ENCODE measurements at regions not wholly inside any gene's neighbourhood (a gene's known extent, or its start where the extent isn't known, plus 50 kb on each side); places are given as distances from the start of the nearest gene placed in this dataset.

GRCh38 chr5:39629946-39630345 is 205.2 kb upstream of the DAB2 start:
- TF ChIP-seq CTCF (IDR thresholded peaks at IDR 0.05) = no peak
- no peak overlapping the region for H3K4me3 ChIP-seq
- H3K27ac ChIP-seq = no peak overlapping the region
- DNase-seq (ENCODE audit: low spot score) = no peak

GRCh38 chr5:39628348-39628747 is 203.6 kb upstream of the DAB2 start:
- no peak for DNase-seq (ENCODE audit: low spot score)
- no peak for TF ChIP-seq CTCF (IDR thresholded peaks at IDR 0.05)
- no peak overlapping the region for H3K4me3 ChIP-seq
- H3K27ac ChIP-seq = no peak overlapping the region

- no peak overlapping the region for H3K4me3 ChIP-seq
- H3K27ac ChIP-seq = no peak overlapping the region
- no peak for TF ChIP-seq CTCF (IDR thresholded peaks at IDR 0.05)
- DNase-seq (ENCODE audit: low spot score) = no peak
These were observed 200.1 kb upstream of the DAB2 start for GRCh38 chr5:39624890-39625289.

- no peak for DNase-seq (ENCODE audit: low spot score)
- Histone ChIP-seq H3K4me3 (no peak overlapping the region), H3K27ac (no peak overlapping the region)
- no peak for TF ChIP-seq CTCF (IDR thresholded peaks at IDR 0.05)
These were observed 199.6 kb upstream of the DAB2 start for GRCh38 chr5:39624268-39624886.

GRCh38 chr5:39623291-39623865 is 198.6 kb upstream of the DAB2 start:
- no peak overlapping the region for H3K27ac ChIP-seq
- no peak for DNase-seq (ENCODE audit: low spot score)
- TF ChIP-seq CTCF (IDR thresholded peaks at IDR 0.05) = no peak
- H3K4me3 ChIP-seq = no peak overlapping the region

- TF ChIP-seq CTCF (IDR thresholded peaks at IDR 0.05) = no peak
- Histone ChIP-seq H3K27ac (no peak overlapping the region), H3K4me3 (no peak overlapping the region)
- DNase-seq (ENCODE audit: low spot score) = no peak
These were observed 197.5 kb upstream of the DAB2 start for GRCh38 chr5:39622281-39622680.

- no peak for DNase-seq (ENCODE audit: low spot score)
- no peak overlapping the region for H3K4me3 ChIP-seq
- no peak overlapping the region for H3K27ac ChIP-seq
- no peak for TF ChIP-seq CTCF (IDR thresholded peaks at IDR 0.05)
These were observed 194.5 kb upstream of the DAB2 start for GRCh38 chr5:39619168-39619818.

Data from coronary artery (tissue), 2 donors.